ENCODE measurements at regions not wholly inside any gene's neighbourhood (a gene's known extent, or its start where the extent isn't known, plus 50 kb on each side); places are given as distances from the start of the nearest gene placed in this dataset.
"Not testable (repeated sequence)": the region's sequence is repeated elsewhere in the genome, so short reads cannot be mapped to it uniquely, and the experiment has no call there.

- H3K27me3 Mint-ChIP-seq, result no peaks in the 10 kb centered on the region
- H3K4me3 Mint-ChIP-seq, result no peak overlapping the region
- no peaks in the 10 kb centered on the region for H3K36me3 Mint-ChIP-seq (ENCODE audit: low read depth)
- H3K27ac Mint-ChIP-seq, result no peak overlapping the region
- no peak for DNase-seq
- no peaks in the 10 kb centered on the region for H3K4me1 Mint-ChIP-seq (ENCODE audit: low read depth)
- peaks cover 10% of the 10 kb centered on the region for H3K9me3 Mint-ChIP-seq
Measured at GRCh38 chr9:7592321-7593316, 207.0 kb downstream of the DMAC1 start.

- Mint-ChIP-seq H3K36me3 (ENCODE audit: low read depth) (no peaks in the 10 kb centered on the region), H3K27ac (no peak overlapping the region), H3K27me3 (no peaks in the 10 kb centered on the region), H3K9me3 (peaks cover 10% of the 10 kb centered on the region), H3K4me1 (ENCODE audit: low read depth) (no peaks in the 10 kb centered on the region), H3K4me3 (no peak overlapping the region)
- no peak for DNase-seq
Measured at GRCh38 chr9:7591501-7591900, 208.1 kb downstream of the DMAC1 start.

- H3K27me3 Mint-ChIP-seq, result no peaks in the 10 kb centered on the region
- DNase-seq, result no peak
- no peaks in the 10 kb centered on the region for H3K9me3 Mint-ChIP-seq
- H3K27ac Mint-ChIP-seq, result no peak overlapping the region
- H3K36me3 Mint-ChIP-seq (ENCODE audit: low read depth), result no peaks in the 10 kb centered on the region
- H3K4me3 Mint-ChIP-seq, result no peak overlapping the region
- H3K4me1 Mint-ChIP-seq (ENCODE audit: low read depth), result no peaks in the 10 kb centered on the region
Measured at GRCh38 chr9:7580568-7580967, 219.0 kb downstream of the DMAC1 start.

GRCh38 chr9:7579351-7579750, 220.2 kb downstream of the DMAC1 start:
- Mint-ChIP-seq H3K27ac (no peak overlapping the region), H3K27me3 (no peaks in the 10 kb centered on the region), H3K4me1 (ENCODE audit: low read depth) (no peaks in the 10 kb centered on the region), H3K4me3 (no peak overlapping the region), H3K36me3 (ENCODE audit: low read depth) (no peaks in the 10 kb centered on the region), H3K9me3 (no peaks in the 10 kb centered on the region)
- no peak for DNase-seq

GRCh38 chr9:7578951-7579350, 220.6 kb downstream of the DMAC1 start:
- no peak for DNase-seq
- no peaks in the 10 kb centered on the region for H3K4me1 Mint-ChIP-seq (ENCODE audit: low read depth)
- no peak overlapping the region for H3K4me3 Mint-ChIP-seq
- no peaks in the 10 kb centered on the region for H3K9me3 Mint-ChIP-seq
- H3K27ac Mint-ChIP-seq, result no peak overlapping the region
- H3K36me3 Mint-ChIP-seq (ENCODE audit: low read depth), result no peaks in the 10 kb centered on the region
- no peaks in the 10 kb centered on the region for H3K27me3 Mint-ChIP-seq

GRCh38 chr9:7570107-7570720, 229.4 kb downstream of the DMAC1 start:
- Mint-ChIP-seq H3K4me3 (no peak overlapping the region), H3K4me1 (ENCODE audit: low read depth) (peaks cover 1% of the 10 kb centered on the region), H3K27ac (no peak overlapping the region), H3K9me3 (no peaks in the 10 kb centered on the region), H3K27me3 (no peaks in the 10 kb centered on the region), H3K36me3 (ENCODE audit: low read depth) (no peaks in the 10 kb centered on the region)
- DNase-seq, result peak; percentile 50

GRCh38 chr9:7567687-7568086, 231.9 kb downstream of the DMAC1 start:
- Mint-ChIP-seq H3K9me3 (no peaks in the 10 kb centered on the region), H3K36me3 (ENCODE audit: low read depth) (no peaks in the 10 kb centered on the region), H3K27ac (no peak overlapping the region), H3K4me3 (no peak overlapping the region), H3K4me1 (ENCODE audit: low read depth) (peaks cover 1% of the 10 kb centered on the region), H3K27me3 (no peaks in the 10 kb centered on the region)
- no peak for DNase-seq

- Mint-ChIP-seq H3K27me3 (no peaks in the 10 kb centered on the region), H3K27ac (no peak overlapping the region), H3K4me1 (ENCODE audit: low read depth) (no peaks in the 10 kb centered on the region), H3K9me3 (no peaks in the 10 kb centered on the region), H3K36me3 (ENCODE audit: low read depth) (no peaks in the 10 kb centered on the region), H3K4me3 (no peak overlapping the region)
- no peak for DNase-seq
Measured at GRCh38 chr9:7561527-7562080, 238.0 kb downstream of the DMAC1 start.

GRCh38 chr9:7560669-7561305, 238.8 kb downstream of the DMAC1 start:
- H3K4me1 Mint-ChIP-seq (ENCODE audit: low read depth), result no peaks in the 10 kb centered on the region
- H3K36me3 Mint-ChIP-seq (ENCODE audit: low read depth), result no peaks in the 10 kb centered on the region
- H3K9me3 Mint-ChIP-seq, result no peaks in the 10 kb centered on the region
- no peaks in the 10 kb centered on the region for H3K27me3 Mint-ChIP-seq
- DNase-seq, result no peak
- no peak overlapping the region for H3K27ac Mint-ChIP-seq
- no peak overlapping the region for H3K4me3 Mint-ChIP-seq

GRCh38 chr9:7554699-7555098, 244.9 kb downstream of the DMAC1 start:
- DNase-seq, result no peak
- Mint-ChIP-seq H3K27ac (no peak overlapping the region), H3K9me3 (peaks cover 3% of the 10 kb centered on the region), H3K27me3 (peaks cover 13% of the 10 kb centered on the region), H3K4me1 (ENCODE audit: low read depth) (no peaks in the 10 kb centered on the region), H3K4me3 (no peak overlapping the region), H3K36me3 (ENCODE audit: low read depth) (no peaks in the 10 kb centered on the region)

GRCh38 chr9:7552706-7553105, 246.9 kb downstream of the DMAC1 start:
- H3K4me1 Mint-ChIP-seq (ENCODE audit: low read depth); H3K9me3 Mint-ChIP-seq; DNase-seq; H3K36me3 Mint-ChIP-seq (ENCODE audit: low read depth); H3K27ac Mint-ChIP-seq; H3K4me3 Mint-ChIP-seq: not testable (repeated sequence)
- H3K27me3 Mint-ChIP-seq, result peaks cover 24% of the 10 kb centered on the region

GRCh38 chr9:7549249-7549648, 250.3 kb downstream of the DMAC1 start:
- H3K9me3 Mint-ChIP-seq, result peaks cover 3% of the 10 kb centered on the region
- DNase-seq, result no peak
- no peaks in the 10 kb centered on the region for H3K36me3 Mint-ChIP-seq (ENCODE audit: low read depth)
- no peaks in the 10 kb centered on the region for H3K4me1 Mint-ChIP-seq (ENCODE audit: low read depth)
- H3K4me3 Mint-ChIP-seq, result no peak overlapping the region
- H3K27ac Mint-ChIP-seq, result no peak overlapping the region
- H3K27me3 Mint-ChIP-seq, result peaks cover 33% of the 10 kb centered on the region

- DNase-seq, result no peak
- Mint-ChIP-seq H3K4me3 (no peak overlapping the region), H3K27me3 (peaks cover 31% of the 10 kb centered on the region), H3K4me1 (ENCODE audit: low read depth) (no peaks in the 10 kb centered on the region), H3K36me3 (ENCODE audit: low read depth) (no peaks in the 10 kb centered on the region), H3K27ac (no peak overlapping the region), H3K9me3 (no peaks in the 10 kb centered on the region)
Measured at GRCh38 chr9:7546261-7546660, 253.3 kb downstream of the DMAC1 start.

- Mint-ChIP-seq H3K36me3 (ENCODE audit: low read depth) (no peaks in the 10 kb centered on the region), H3K27me3 (peaks cover 26% of the 10 kb centered on the region), H3K9me3 (no peaks in the 10 kb centered on the region), H3K27ac (no peak overlapping the region), H3K4me1 (ENCODE audit: low read depth) (no peaks in the 10 kb centered on the region), H3K4me3 (no peak overlapping the region)
- DNase-seq, result no peak
Measured at GRCh38 chr9:7545371-7546165, 254.0 kb downstream of the DMAC1 start.

Data from activated T-cell treated with anti-CD3 and anti-CD28 coated beads, Interleukin-2, amount 50 U/mL, for 24 hours (primary cell).